Left ventricle myocardium inferior (tissue), 1 donor: ENCODE measurements at regions not wholly inside any gene's neighbourhood (a gene's known extent, or its start where the extent isn't known, plus 50 kb on each side); places are given as distances from the start of the nearest gene placed in this dataset.

Experiments used
- DNase-seq: peaks from one replicate; pipeline ENCODE4 v3.0.0-alpha.2; 2020
- H3K27ac ChIP-seq: fragments of 200-600 bp; replicated peaks from 2 replicates; pipeline ENCODE4 v1.8.0; 2021
- H3K27me3 ChIP-seq: fragments of 200-600 bp; 2 replicates; pipeline ENCODE4 v1.8.0; 2021; ENCODE audit warnings: low read depth
- H3K36me3 ChIP-seq: fragments of 200-600 bp; 2 replicates; pipeline ENCODE4 v1.8.0; 2021
- H3K4me1 ChIP-seq: fragments of 200-600 bp; 2 replicates; pipeline ENCODE4 v1.8.0; 2021
- H3K4me3 ChIP-seq: fragments of 200-600 bp; 2 replicates; pipeline ENCODE4 v1.8.0; 2021; ENCODE audit warnings: mild to moderate bottlenecking, moderate library complexity
- H3K9me3 ChIP-seq: fragments of 200-600 bp; replicated peaks from 2 replicates; pipeline ENCODE4 v1.8.0; 2021
- CTCF ChIP-seq: fragments of 200-600 bp; IDR thresholded peaks from 2 replicates; pipeline ENCODE4 v1.8.0; 2021; ENCODE audit warnings: antibody characterized with exemption, mild to moderate bottlenecking, borderline replicate concordance
- intact Hi-C: fragments of 100-400 bp; cut with micrococcal nuclease; formaldehyde crosslinking; loops from one replicate; pipeline ENCODE4 v1.11.0; 2022
- donor health status: DM: no; HTN: yes; CAD: no; lungs with severe emphysema.

- no peak overlapping the region for H3K27ac ChIP-seq
- no peaks in the 10 kb centered on the region for H3K36me3 ChIP-seq
- H3K4me1 ChIP-seq, result peaks cover 7% of the 10 kb centered on the region
- H3K27me3 ChIP-seq, result no peaks in the 10 kb centered on the region
- DNase-seq, result no peak
- intact Hi-C loops, result no loop called here
- H3K9me3 ChIP-seq, result no peaks in the 10 kb centered on the region
- TF ChIP-seq CTCF, result no peak
- no peak overlapping the region for H3K4me3 ChIP-seq
Observed at GRCh38 chr3:56864090-56864489, 62.3 kb upstream of the ARHGEF3 start.

- H3K36me3 ChIP-seq, result no peaks in the 10 kb centered on the region
Observed at GRCh38 chr3:56862352-56863062, 60.8 kb upstream of the ARHGEF3 start.

GRCh38 chr3:56861511-56861910, 59.8 kb upstream of the ARHGEF3 start:
- H3K27me3 ChIP-seq, result no peaks in the 10 kb centered on the region
- no peaks in the 10 kb centered on the region for H3K36me3 ChIP-seq
- peaks cover 7% of the 10 kb centered on the region for H3K4me1 ChIP-seq
- no peak for DNase-seq
- no peak overlapping the region for H3K27ac ChIP-seq
- TF ChIP-seq CTCF, result no peak
- intact Hi-C loops, result no loop called here
- H3K9me3 ChIP-seq, result no peaks in the 10 kb centered on the region
- no peak overlapping the region for H3K4me3 ChIP-seq

More at GRCh38 chr3:56862352-56863062, 60.8 kb upstream of the ARHGEF3 start:
- H3K4me1 ChIP-seq, result peaks cover 7% of the 10 kb centered on the region
- no peak overlapping the region for H3K4me3 ChIP-seq
- no peak overlapping the region for H3K27ac ChIP-seq
- DNase-seq, result no peak
- TF ChIP-seq CTCF, result no peak
- intact Hi-C loops, result no loop called here
- H3K9me3 ChIP-seq, result no peaks in the 10 kb centered on the region
- no peaks in the 10 kb centered on the region for H3K27me3 ChIP-seq

- TF ChIP-seq CTCF, result no peak
- peaks cover 9% of the 10 kb centered on the region for H3K4me1 ChIP-seq
Observed at GRCh38 chr3:56860939-56861338, 59.2 kb upstream of the ARHGEF3 start.

GRCh38 chr3:56860351-56860750, 58.6 kb upstream of the ARHGEF3 start:
- intact Hi-C loops, result no loop called here
- DNase-seq, result no peak
- H3K9me3 ChIP-seq, result no peaks in the 10 kb centered on the region
- no peak for TF ChIP-seq CTCF
- no peaks in the 10 kb centered on the region for H3K27me3 ChIP-seq
- no peak overlapping the region for H3K4me3 ChIP-seq
- H3K4me1 ChIP-seq, result peaks cover 15% of the 10 kb centered on the region
- no peak overlapping the region for H3K27ac ChIP-seq
- H3K36me3 ChIP-seq, result no peaks in the 10 kb centered on the region

More at GRCh38 chr3:56860939-56861338, 59.2 kb upstream of the ARHGEF3 start:
- Histone ChIP-seq H3K4me3 (no peak overlapping the region), H3K27ac (no peak overlapping the region), H3K27me3 (no peaks in the 10 kb centered on the region), H3K9me3 (no peaks in the 10 kb centered on the region), H3K36me3 (no peaks in the 10 kb centered on the region)
- DNase-seq, result no peak
- intact Hi-C loops, result no loop called here
